Activated naive CD4-positive, alpha-beta T cell treated with anti-CD3 and anti-CD28 coated beads for 36 hours (primary cell): ENCODE measurements at regions not wholly inside any gene's neighbourhood (a gene's known extent, or its start where the extent isn't known, plus 50 kb on each side); places are given as distances from the start of the nearest gene placed in this dataset.

Experiments used
- CTCF ChIA-PET: fragments of 350-600 bp; sonication (Branson Sonifier 250); formaldehyde crosslinking; loops from one replicate; lab custom pipeline; 2021; ENCODE audit warnings: antibody characterized with exemption; lab: Charles Lee
- DNase-seq: peaks from one replicate; pipeline ENCODE4 v3.0.0-alpha.2; 2020
- H3K27ac Mint-ChIP-seq: one replicate; pipeline ENCODE4 v1.8.0; 2021; ENCODE audit warnings: mild to moderate bottlenecking, mixed read lengths
- H3K27me3 Mint-ChIP-seq: one replicate; pipeline ENCODE4 v1.8.0; 2021; ENCODE audit warnings: low read depth, mixed read lengths
- H3K36me3 Mint-ChIP-seq: one replicate; pipeline ENCODE4 v1.8.0; 2021; ENCODE audit warnings: low read depth, mixed read lengths
- H3K4me1 Mint-ChIP-seq: one replicate; pipeline ENCODE4 v1.8.0; 2021; ENCODE audit warnings: low read depth, mixed read lengths
- H3K4me3 Mint-ChIP-seq: one replicate; pipeline ENCODE4 v1.8.0; 2021; ENCODE audit warnings: mild to moderate bottlenecking, moderate library complexity, mixed read lengths
- H3K9me3 Mint-ChIP-seq: one replicate; pipeline ENCODE4 v1.8.0; 2021; ENCODE audit warnings: mixed read lengths
- intact Hi-C: fragments of 100-400 bp; cut with micrococcal nuclease; formaldehyde crosslinking; loops from one replicate; pipeline ENCODE4 v1.15.1; 2023

- peaks cover 9% of the 10 kb centered on the region for H3K9me3 Mint-ChIP-seq
- H3K27ac Mint-ChIP-seq = no peak overlapping the region
- H3K36me3 Mint-ChIP-seq = no peaks in the 10 kb centered on the region
- DNase-seq = no peak
- CTCF ChIA-PET = no interaction called here
- intact Hi-C loops = no loop called here
- no peaks in the 10 kb centered on the region for H3K27me3 Mint-ChIP-seq
- no peaks in the 10 kb centered on the region for H3K4me1 Mint-ChIP-seq
- H3K4me3 Mint-ChIP-seq = no peak overlapping the region
These were observed 476.1 kb upstream of the RBFOX1 start for GRCh38 chr16:6856578-6856977.

- Mint-ChIP-seq H3K27ac (no peak overlapping the region), H3K9me3 (peaks cover 6% of the 10 kb centered on the region), H3K4me3 (no peak overlapping the region), H3K27me3 (no peaks in the 10 kb centered on the region), H3K36me3 (no peaks in the 10 kb centered on the region), H3K4me1 (no peaks in the 10 kb centered on the region)
- CTCF ChIA-PET = no interaction called here
- no peak for DNase-seq
- intact Hi-C loops = no loop called here
These were observed 479.1 kb upstream of the RBFOX1 start for GRCh38 chr16:6853565-6853964.

- no peak for DNase-seq
- Mint-ChIP-seq H3K36me3 (no peaks in the 10 kb centered on the region), H3K4me3 (no peak overlapping the region), H3K27ac (no peak overlapping the region), H3K9me3 (peaks cover 6% of the 10 kb centered on the region), H3K4me1 (no peaks in the 10 kb centered on the region), H3K27me3 (no peaks in the 10 kb centered on the region)
- CTCF ChIA-PET = no interaction called here
- intact Hi-C loops = no loop called here
These were observed 479.9 kb upstream of the RBFOX1 start for GRCh38 chr16:6852643-6853225.

- no peak for DNase-seq
- no peaks in the 10 kb centered on the region for H3K36me3 Mint-ChIP-seq
- H3K4me3 Mint-ChIP-seq = no peak overlapping the region
- H3K27ac Mint-ChIP-seq = no peak overlapping the region
- peaks cover 26% of the 10 kb centered on the region for H3K9me3 Mint-ChIP-seq
- intact Hi-C loops = no loop called here
- no peaks in the 10 kb centered on the region for H3K4me1 Mint-ChIP-seq
- H3K27me3 Mint-ChIP-seq = no peaks in the 10 kb centered on the region
- CTCF ChIA-PET = no interaction called here
These were observed 486.2 kb upstream of the RBFOX1 start for GRCh38 chr16:6846452-6846851.

- no peak for DNase-seq
- H3K9me3 Mint-ChIP-seq = peaks cover 32% of the 10 kb centered on the region
- intact Hi-C loops = no loop called here
- H3K36me3 Mint-ChIP-seq = no peaks in the 10 kb centered on the region
- H3K4me3 Mint-ChIP-seq = no peak overlapping the region
- no peaks in the 10 kb centered on the region for H3K4me1 Mint-ChIP-seq
- CTCF ChIA-PET = no interaction called here
- no peak overlapping the region for H3K27ac Mint-ChIP-seq
- H3K27me3 Mint-ChIP-seq = no peaks in the 10 kb centered on the region
These were observed 491.3 kb upstream of the RBFOX1 start for GRCh38 chr16:6841392-6841791.

- no peaks in the 10 kb centered on the region for H3K27me3 Mint-ChIP-seq
- no peak for DNase-seq
- no peaks in the 10 kb centered on the region for H3K4me1 Mint-ChIP-seq
- H3K36me3 Mint-ChIP-seq = no peaks in the 10 kb centered on the region
- no peak overlapping the region for H3K27ac Mint-ChIP-seq
- peaks cover 16% of the 10 kb centered on the region for H3K9me3 Mint-ChIP-seq
- CTCF ChIA-PET = no interaction called here
- H3K4me3 Mint-ChIP-seq = no peak overlapping the region
- intact Hi-C loops = no loop called here
These were observed 494.9 kb upstream of the RBFOX1 start for GRCh38 chr16:6837722-6838121.

- CTCF ChIA-PET = no interaction called here
- intact Hi-C loops = no loop called here
- Mint-ChIP-seq H3K27ac (no peak overlapping the region), H3K36me3 (no peaks in the 10 kb centered on the region), H3K4me3 (no peak overlapping the region), H3K9me3 (peaks cover 15% of the 10 kb centered on the region), H3K27me3 (no peaks in the 10 kb centered on the region), H3K4me1 (no peaks in the 10 kb centered on the region)
- DNase-seq = no peak
These were observed 495.9 kb upstream of the RBFOX1 start for GRCh38 chr16:6836766-6837165.

GRCh38 chr16:6835941-6836340, 496.7 kb upstream of the RBFOX1 start:
- H3K27ac Mint-ChIP-seq = no peak overlapping the region
- H3K27me3 Mint-ChIP-seq = no peaks in the 10 kb centered on the region
- no peak overlapping the region for H3K4me3 Mint-ChIP-seq
- peaks cover 15% of the 10 kb centered on the region for H3K9me3 Mint-ChIP-seq
- no peak for DNase-seq
- intact Hi-C loops = no loop called here
- CTCF ChIA-PET = no interaction called here
- no peaks in the 10 kb centered on the region for H3K4me1 Mint-ChIP-seq
- no peaks in the 10 kb centered on the region for H3K36me3 Mint-ChIP-seq

GRCh38 chr16:6835516-6835915, 497.1 kb upstream of the RBFOX1 start:
- Mint-ChIP-seq H3K9me3 (peaks cover 15% of the 10 kb centered on the region), H3K27me3 (no peaks in the 10 kb centered on the region), H3K4me3 (no peak overlapping the region), H3K27ac (no peak overlapping the region), H3K36me3 (no peaks in the 10 kb centered on the region), H3K4me1 (no peaks in the 10 kb centered on the region)
- intact Hi-C loops = no loop called here
- no peak for DNase-seq
- CTCF ChIA-PET = no interaction called here

- H3K27ac Mint-ChIP-seq = no peak overlapping the region
- no peaks in the 10 kb centered on the region for H3K27me3 Mint-ChIP-seq
- H3K36me3 Mint-ChIP-seq = no peaks in the 10 kb centered on the region
- CTCF ChIA-PET = no interaction called here
- intact Hi-C loops = no loop called here
- no peak for DNase-seq
- peaks cover 9% of the 10 kb centered on the region for H3K9me3 Mint-ChIP-seq
- H3K4me1 Mint-ChIP-seq = no peaks in the 10 kb centered on the region
- no peak overlapping the region for H3K4me3 Mint-ChIP-seq
These were observed 504.0 kb upstream of the RBFOX1 start for GRCh38 chr16:6828690-6829089.

- no peaks in the 10 kb centered on the region for H3K36me3 Mint-ChIP-seq
- no peaks in the 10 kb centered on the region for H3K4me1 Mint-ChIP-seq
- DNase-seq = no peak
- CTCF ChIA-PET = no interaction called here
- peaks cover 6% of the 10 kb centered on the region for H3K9me3 Mint-ChIP-seq
- no peaks in the 10 kb centered on the region for H3K27me3 Mint-ChIP-seq
- intact Hi-C loops = no loop called here
- no peak overlapping the region for H3K27ac Mint-ChIP-seq
- H3K4me3 Mint-ChIP-seq = no peak overlapping the region
These were observed 504.7 kb upstream of the RBFOX1 start for GRCh38 chr16:6827931-6828330.

- Mint-ChIP-seq H3K4me1 (no peaks in the 10 kb centered on the region), H3K9me3 (peaks cover 9% of the 10 kb centered on the region), H3K4me3 (no peak overlapping the region), H3K36me3 (no peaks in the 10 kb centered on the region), H3K27ac (no peak overlapping the region), H3K27me3 (no peaks in the 10 kb centered on the region)
- intact Hi-C loops = no loop called here
- CTCF ChIA-PET = no interaction called here
- no peak for DNase-seq
These were observed 505.4 kb upstream of the RBFOX1 start for GRCh38 chr16:6827267-6827666.

- intact Hi-C loops = no loop called here
- H3K27ac Mint-ChIP-seq = no peak overlapping the region
- no peak for DNase-seq
- no peaks in the 10 kb centered on the region for H3K4me1 Mint-ChIP-seq
- CTCF ChIA-PET = no interaction called here
- H3K27me3 Mint-ChIP-seq = no peaks in the 10 kb centered on the region
- no peak overlapping the region for H3K4me3 Mint-ChIP-seq
- no peaks in the 10 kb centered on the region for H3K36me3 Mint-ChIP-seq
- peaks cover 12% of the 10 kb centered on the region for H3K9me3 Mint-ChIP-seq
These were observed 510.6 kb upstream of the RBFOX1 start for GRCh38 chr16:6822041-6822440.

GRCh38 chr16:6804461-6804860, 528.2 kb upstream of the RBFOX1 start:
- Mint-ChIP-seq H3K4me3 (no peak overlapping the region), H3K9me3 (peaks cover 5% of the 10 kb centered on the region), H3K27ac (no peak overlapping the region), H3K27me3 (no peaks in the 10 kb centered on the region), H3K4me1 (no peaks in the 10 kb centered on the region), H3K36me3 (no peaks in the 10 kb centered on the region)
- DNase-seq = no peak
- CTCF ChIA-PET = no interaction called here
- intact Hi-C loops = no loop called here
